ENCODE measurements at regions not wholly inside any gene's neighbourhood (a gene's known extent, or its start where the extent isn't known, plus 50 kb on each side); places are given as distances from the start of the nearest gene placed in this dataset.

DNA sequence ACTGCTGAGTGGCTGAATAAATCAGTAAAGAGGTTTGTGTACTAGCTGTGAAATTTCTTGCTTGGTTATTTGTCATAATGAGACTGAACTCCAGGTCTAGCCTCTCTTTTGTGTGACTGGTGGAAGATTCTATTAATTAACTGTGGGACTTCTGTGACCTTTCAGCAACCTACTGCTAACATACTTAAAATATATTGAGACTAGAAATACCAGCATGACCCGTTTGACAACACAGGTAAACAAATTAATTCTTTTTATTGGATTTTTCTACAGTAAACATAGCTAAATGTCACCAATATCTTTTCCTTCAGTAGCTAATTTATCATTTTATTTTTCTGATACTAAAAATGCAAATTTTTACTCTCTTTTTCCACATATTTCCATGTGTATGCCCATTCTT, 390.4 kb upstream of the KCNN2 start:
- H3K27me3 ChIP-seq, result no peaks in the 10 kb centered on the region
- DNase-seq, result no peak
- H3K27ac ChIP-seq, result no peak overlapping the region
- no peaks in the 10 kb centered on the region for H3K4me1 ChIP-seq
- no peak overlapping the region for H3K4me3 ChIP-seq
- no peaks in the 10 kb centered on the region for H3K36me3 ChIP-seq
- TF ChIP-seq, protein P1, sequence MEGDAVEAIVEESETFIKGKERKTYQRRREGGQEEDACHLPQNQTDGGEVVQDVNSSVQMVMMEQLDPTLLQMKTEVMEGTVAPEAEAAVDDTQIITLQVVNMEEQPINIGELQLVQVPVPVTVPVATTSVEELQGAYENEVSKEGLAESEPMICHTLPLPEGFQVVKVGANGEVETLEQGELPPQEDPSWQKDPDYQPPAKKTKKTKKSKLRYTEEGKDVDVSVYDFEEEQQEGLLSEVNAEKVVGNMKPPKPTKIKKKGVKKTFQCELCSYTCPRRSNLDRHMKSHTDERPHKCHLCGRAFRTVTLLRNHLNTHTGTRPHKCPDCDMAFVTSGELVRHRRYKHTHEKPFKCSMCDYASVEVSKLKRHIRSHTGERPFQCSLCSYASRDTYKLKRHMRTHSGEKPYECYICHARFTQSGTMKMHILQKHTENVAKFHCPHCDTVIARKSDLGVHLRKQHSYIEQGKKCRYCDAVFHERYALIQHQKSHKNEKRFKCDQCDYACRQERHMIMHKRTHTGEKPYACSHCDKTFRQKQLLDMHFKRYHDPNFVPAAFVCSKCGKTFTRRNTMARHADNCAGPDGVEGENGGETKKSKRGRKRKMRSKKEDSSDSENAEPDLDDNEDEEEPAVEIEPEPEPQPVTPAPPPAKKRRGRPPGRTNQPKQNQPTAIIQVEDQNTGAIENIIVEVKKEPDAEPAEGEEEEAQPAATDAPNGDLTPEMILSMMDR (IDR thresholded peaks at IDR 0.05), result no peak
- H3K9me3 ChIP-seq, result no peaks in the 10 kb centered on the region
- intact Hi-C loops (cut with DNase I; ENCODE audit: low total_unique reads), result no loop called here

DNA sequence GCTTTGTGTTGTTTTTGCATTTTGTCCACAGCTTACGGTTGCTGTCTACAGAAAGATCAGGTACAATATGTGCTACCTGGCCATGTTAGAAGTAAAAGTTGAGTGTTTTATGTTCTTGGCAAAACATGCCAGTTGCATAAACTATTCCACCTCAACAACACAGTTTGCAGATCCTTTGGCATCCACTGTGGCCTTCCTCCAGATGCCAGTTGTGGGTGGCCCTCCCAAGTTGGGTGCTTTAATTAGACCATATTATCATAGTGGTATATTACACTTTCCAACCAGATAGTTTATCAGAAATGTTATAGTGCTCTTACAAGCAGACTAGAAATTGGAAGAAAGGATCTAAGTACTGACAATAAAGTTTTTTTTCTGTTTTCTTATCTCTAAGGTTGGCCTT, 386.9 kb upstream of the KCNN2 start:
- Histone ChIP-seq H3K9me3 (no peaks in the 10 kb centered on the region), H3K4me3 (no peak overlapping the region), H3K27me3 (no peaks in the 10 kb centered on the region), H3K36me3 (no peaks in the 10 kb centered on the region), H3K27ac (no peak overlapping the region), H3K4me1 (no peaks in the 10 kb centered on the region)
- TF ChIP-seq, protein P1 (IDR thresholded peaks at IDR 0.05), result no peak
- intact Hi-C loops (cut with DNase I; ENCODE audit: low total_unique reads), result no loop called here
- DNase-seq, result no peak

DNA sequence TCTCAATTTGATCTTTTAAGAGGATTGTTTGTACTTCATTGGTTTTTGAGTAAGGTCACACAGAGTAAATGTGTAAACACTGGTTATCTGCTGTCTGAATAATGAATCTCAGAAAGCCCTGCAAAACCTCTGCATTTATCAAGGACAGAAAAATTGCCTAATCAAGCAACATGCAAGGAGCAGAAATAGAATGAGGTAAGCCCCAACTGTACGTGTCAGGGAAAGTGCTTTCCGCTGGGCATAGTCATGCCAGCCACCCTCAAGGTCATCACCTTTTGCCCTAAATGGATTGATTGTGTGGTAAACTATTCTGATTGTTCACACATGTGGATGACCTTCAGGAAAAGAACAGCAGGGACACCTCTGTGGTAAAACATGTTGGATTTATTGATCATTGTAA, 376.9 kb upstream of the KCNN2 start:
- intact Hi-C loops (cut with DNase I; ENCODE audit: low total_unique reads), result no loop called here
- Histone ChIP-seq H3K9me3 (no peaks in the 10 kb centered on the region), H3K27ac (no peak overlapping the region), H3K36me3 (no peaks in the 10 kb centered on the region), H3K4me1 (no peaks in the 10 kb centered on the region), H3K27me3 (no peaks in the 10 kb centered on the region), H3K4me3 (no peak overlapping the region)
- no peak for DNase-seq
- TF ChIP-seq, protein P1 (IDR thresholded peaks at IDR 0.05), result no peak

DNA sequence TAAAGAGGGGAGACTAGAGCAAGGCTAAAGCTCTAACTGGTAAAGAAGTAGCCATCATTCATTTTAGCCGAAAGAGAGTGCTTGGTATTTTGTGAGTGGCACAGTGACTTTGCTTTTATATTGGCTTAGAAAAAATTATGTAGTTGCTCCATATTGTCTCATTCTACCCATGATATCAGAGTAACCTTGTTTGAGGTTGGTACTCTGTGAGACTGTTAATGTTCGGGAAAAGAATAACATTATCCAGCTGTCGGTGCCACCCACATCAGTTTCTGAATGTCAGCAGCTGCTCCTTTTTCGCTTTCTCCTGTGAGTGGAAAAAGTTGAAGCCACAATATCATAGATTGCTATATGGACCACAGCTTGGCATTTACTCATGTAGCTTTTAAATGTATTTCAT, 376.4 kb upstream of the KCNN2 start:
- no peaks in the 10 kb centered on the region for H3K27me3 ChIP-seq
- intact Hi-C loops (cut with DNase I; ENCODE audit: low total_unique reads), result no loop called here
- H3K36me3 ChIP-seq, result no peaks in the 10 kb centered on the region
- H3K9me3 ChIP-seq, result no peaks in the 10 kb centered on the region
- H3K27ac ChIP-seq, result no peak overlapping the region
- no peaks in the 10 kb centered on the region for H3K4me1 ChIP-seq
- TF ChIP-seq, protein P1 (IDR thresholded peaks at IDR 0.05), result no peak
- DNase-seq, result no peak
- no peak overlapping the region for H3K4me3 ChIP-seq

DNA sequence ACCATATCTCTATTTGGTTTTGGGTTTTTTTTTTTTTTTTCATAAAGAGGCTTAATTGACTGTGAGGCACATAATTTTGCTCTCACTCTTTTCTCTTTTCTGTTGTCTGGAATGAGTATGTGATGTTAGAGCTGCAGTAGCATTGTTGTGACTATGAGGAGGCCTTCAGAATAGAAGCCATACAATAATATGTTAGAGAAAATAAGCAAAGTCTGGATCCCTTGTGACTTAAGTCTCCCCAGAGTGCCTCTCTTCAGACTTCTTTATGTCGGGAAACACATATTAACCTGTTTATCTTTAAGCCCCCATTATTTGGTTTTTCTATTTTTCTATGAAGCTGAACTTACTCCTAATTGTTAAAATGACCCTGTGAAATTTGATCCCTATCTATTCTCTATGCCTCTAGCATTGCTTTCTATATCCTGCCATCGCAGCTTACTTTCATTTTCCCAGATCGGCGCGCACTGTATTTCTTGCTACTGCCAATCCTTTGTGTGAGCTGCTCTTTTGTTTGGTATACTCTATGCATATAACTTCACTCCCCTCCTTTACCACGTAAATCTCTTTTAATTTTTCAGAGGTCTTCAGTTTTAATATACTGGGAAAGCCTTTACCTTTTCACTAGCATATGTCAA, 372.5 kb upstream of the KCNN2 start:
- intact Hi-C loops (cut with DNase I; ENCODE audit: low total_unique reads), result no loop called here
- Histone ChIP-seq H3K36me3 (no peaks in the 10 kb centered on the region), H3K9me3 (no peaks in the 10 kb centered on the region), H3K4me3 (no peak overlapping the region), H3K27me3 (no peaks in the 10 kb centered on the region), H3K27ac (no peak overlapping the region), H3K4me1 (no peaks in the 10 kb centered on the region)
- no peak for DNase-seq
- TF ChIP-seq, protein P1 (IDR thresholded peaks at IDR 0.05), result no peak

DNA sequence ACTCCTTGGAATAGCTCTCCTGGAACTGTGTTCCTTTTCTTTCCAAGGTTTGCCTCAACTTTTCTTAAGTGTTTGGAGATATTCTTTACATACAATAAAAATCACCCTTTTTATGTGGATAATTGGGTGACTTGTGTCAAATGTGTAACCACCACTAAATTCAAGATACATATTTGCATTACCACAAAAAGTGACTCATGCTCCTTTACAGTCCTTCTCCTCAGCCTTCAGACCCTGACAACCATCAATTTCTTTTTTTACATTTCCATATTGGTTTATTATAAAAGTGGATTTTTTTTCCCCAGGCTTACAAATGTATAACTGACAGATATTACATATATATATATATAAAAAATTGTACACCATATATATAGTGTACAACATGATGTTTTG, 372.0 kb upstream of the KCNN2 start:
- no peak for DNase-seq

More for the DNA sequence above, 372.0 kb upstream of the KCNN2 start:
- no peak overlapping the region for H3K27ac ChIP-seq
- no peaks in the 10 kb centered on the region for H3K36me3 ChIP-seq
- H3K4me3 ChIP-seq, result no peak overlapping the region
- no peaks in the 10 kb centered on the region for H3K9me3 ChIP-seq
- TF ChIP-seq, protein P1 (IDR thresholded peaks at IDR 0.05), result no peak
- no peaks in the 10 kb centered on the region for H3K27me3 ChIP-seq
- intact Hi-C loops (cut with DNase I; ENCODE audit: low total_unique reads), result no loop called here
- no peaks in the 10 kb centered on the region for H3K4me1 ChIP-seq
